NT2/D1 (cell line): ENCODE measurements at regions not wholly inside any gene's neighbourhood (a gene's known extent, or its start where the extent isn't known, plus 50 kb on each side); places are given as distances from the start of the nearest gene placed in this dataset.

Source experiments
- DNase-seq: peaks from one replicate; pipeline ENCODE4 v3.0.0-alpha.2; 2011; ENCODE audit warnings: low read depth, low spot score
- H3K27me3 ChIP-seq: 2 replicates; pipeline ENCODE4 v1.6.0; 2011; ENCODE audit warnings: mild to moderate bottlenecking; ENCODE audit not compliant: insufficient read length, insufficient read depth
- H3K36me3 ChIP-seq: 2 replicates; pipeline ENCODE4 v1.6.1; 2011; ENCODE audit warnings: mild to moderate bottlenecking, low read length, mixed read lengths; ENCODE audit not compliant: insufficient read depth, insufficient read length
- H3K4me1 ChIP-seq: 2 replicates; pipeline ENCODE4 v1.5.1; 2011; ENCODE audit not compliant: insufficient read depth, insufficient read length
- H3K4me3 ChIP-seq: 2 replicates; pipeline ENCODE4 v1.5.1; 2011; ENCODE audit warnings: low read depth; ENCODE audit not compliant: insufficient read length
- H3K9ac ChIP-seq: 2 replicates; pipeline ENCODE4 v1.6.0; 2011; ENCODE audit warnings: low read depth; ENCODE audit not compliant: insufficient read length
- H3K9me3 ChIP-seq: 2 replicates; pipeline ENCODE4 v1.5.1; 2011; ENCODE audit warnings: mild to moderate bottlenecking, low read length; ENCODE audit not compliant: insufficient read depth
- SUZ12 ChIP-seq: IDR thresholded peaks from 2 replicates; pipeline ENCODE4 v1.6.1; 2011; ENCODE audit not compliant: insufficient read length, insufficient read depth; ENCODE audit errors: extremely low read depth
- YY1 ChIP-seq: IDR thresholded peaks from 2 replicates; pipeline ENCODE4 v1.6.1; 2011; ENCODE audit not compliant: insufficient read length, insufficient read depth
- ZNF274 ChIP-seq: IDR thresholded peaks from 2 replicates; pipeline ENCODE4 v1.6.1; 2011; ENCODE audit warnings: mild to moderate bottlenecking, low read depth, low read length

GRCh38 chr3:54021071-54021470 lies 101.3 kb upstream of the CACNA2D3 start:
- Histone ChIP-seq H3K4me3 (no peak overlapping the region), H3K9ac (no peak overlapping the region), H3K4me1 (no peaks in the 10 kb centered on the region), H3K27me3 (no peaks in the 10 kb centered on the region), H3K36me3 (no peaks in the 10 kb centered on the region), H3K9me3 (peaks cover 10% of the 10 kb centered on the region; the same call in 1 of the 2 replicates)
- no peak for DNase-seq
- TF ChIP-seq SUZ12 (no peak), ZNF274 (no peak), YY1 (no peak)

GRCh38 chr3:54020436-54020835 lies 101.9 kb upstream of the CACNA2D3 start:
- no peak overlapping the region for H3K4me3 ChIP-seq
- no peaks in the 10 kb centered on the region for H3K36me3 ChIP-seq
- H3K9me3 ChIP-seq, result peaks cover 10% of the 10 kb centered on the region; the same call in 1 of the 2 replicates
- no peaks in the 10 kb centered on the region for H3K27me3 ChIP-seq
- TF ChIP-seq SUZ12 (no peak), YY1 (no peak), ZNF274 (no peak)
- H3K4me1 ChIP-seq, result no peaks in the 10 kb centered on the region
- no peak for DNase-seq
- H3K9ac ChIP-seq, result no peak overlapping the region

- Histone ChIP-seq H3K27me3 (no peaks in the 10 kb centered on the region), H3K4me1 (no peaks in the 10 kb centered on the region), H3K36me3 (no peaks in the 10 kb centered on the region), H3K9ac (no peak overlapping the region), H3K4me3 (no peak overlapping the region), H3K9me3 (peaks cover 16% of the 10 kb centered on the region; the same call in 1 of the 2 replicates)
- TF ChIP-seq SUZ12 (no peak), YY1 (no peak), ZNF274 (no peak)
- no peak for DNase-seq
Observed at GRCh38 chr3:54014067-54014466, 108.3 kb upstream of the CACNA2D3 start.

- 0 out of 2 replicates have a peak, but pooled peaks cover 6% of the 10 kb centered on the region for H3K9me3 ChIP-seq
- TF ChIP-seq YY1, result no peak
- TF ChIP-seq ZNF274, result no peak
- TF ChIP-seq SUZ12, result no peak
- no peaks in the 10 kb centered on the region for H3K36me3 ChIP-seq
- no peak for DNase-seq
- peaks cover 7% of the 10 kb centered on the region for H3K4me1 ChIP-seq
- no peak overlapping the region for H3K9ac ChIP-seq
- H3K27me3 ChIP-seq, result no peaks in the 10 kb centered on the region
- no peak overlapping the region for H3K4me3 ChIP-seq
Observed at GRCh38 chr3:54008744-54009143, 113.6 kb upstream of the CACNA2D3 start.

GRCh38 chr3:54008099-54008498 lies 114.3 kb upstream of the CACNA2D3 start:
- Histone ChIP-seq H3K36me3 (no peaks in the 10 kb centered on the region), H3K4me1 (peaks cover 7% of the 10 kb centered on the region), H3K4me3 (no peak overlapping the region), H3K9ac (no peak overlapping the region), H3K9me3 (0 out of 2 replicates have a peak, but pooled peaks cover 6% of the 10 kb centered on the region), H3K27me3 (no peaks in the 10 kb centered on the region)
- TF ChIP-seq SUZ12 (no peak), ZNF274 (no peak), YY1 (no peak)
- no peak for DNase-seq

GRCh38 chr3:54004335-54004734 lies 112.7 kb upstream of the SELENOK start:
- Histone ChIP-seq H3K4me1 (peaks cover 7% of the 10 kb centered on the region), H3K9ac (no peak overlapping the region), H3K4me3 (no peak overlapping the region), H3K27me3 (no peaks in the 10 kb centered on the region), H3K9me3 (no peaks in the 10 kb centered on the region), H3K36me3 (no peaks in the 10 kb centered on the region)
- DNase-seq, result no peak
- TF ChIP-seq YY1 (no peak), SUZ12 (no peak), ZNF274 (no peak)

GRCh38 chr3:54003136-54003535 lies 111.5 kb upstream of the SELENOK start:
- DNase-seq, result no peak
- no peak overlapping the region for H3K4me3 ChIP-seq
- H3K36me3 ChIP-seq, result no peaks in the 10 kb centered on the region
- H3K27me3 ChIP-seq, result no peaks in the 10 kb centered on the region
- TF ChIP-seq SUZ12, result no peak
- no peak for TF ChIP-seq YY1
- TF ChIP-seq ZNF274, result no peak
- H3K9me3 ChIP-seq, result no peaks in the 10 kb centered on the region
- no peak overlapping the region for H3K9ac ChIP-seq
- no peaks in the 10 kb centered on the region for H3K4me1 ChIP-seq
